ENCODE measurements at regions not wholly inside any gene's neighbourhood (a gene's known extent, or its start where the extent isn't known, plus 50 kb on each side); places are given as distances from the start of the nearest gene placed in this dataset.

GRCh38 chr5:19266791-19267190 lies 721.2 kb downstream of the CDH18 start:
- TF ChIP-seq CTCF (IDR thresholded peaks at IDR 0.05) (no peak), POLR2A (IDR thresholded peaks at IDR 0.05) (no peak), POLR2AphosphoS5 (IDR thresholded peaks at IDR 0.05) (no peak), EP300 (IDR thresholded peaks at IDR 0.05) (no peak)
